HUES48 (cell line): ENCODE measurements at regions not wholly inside any gene's neighbourhood (a gene's known extent, or its start where the extent isn't known, plus 50 kb on each side); places are given as distances from the start of the nearest gene placed in this dataset.

Experiments
- H3K27ac ChIP-seq: one replicate; pipeline ENCODE4 v1.7.0; 2013; ENCODE audit warnings: low read depth, low read length, inconsistent platforms
- H3K27me3 ChIP-seq: 2 replicates; pipeline ENCODE4 v1.6.1; 2013; ENCODE audit warnings: mild to moderate bottlenecking, low read length; ENCODE audit not compliant: control insufficient read depth, insufficient read depth
- H3K36me3 ChIP-seq: 2 replicates; pipeline ENCODE4 v1.6.1; 2013; ENCODE audit warnings: low read length; ENCODE audit not compliant: control insufficient read depth, insufficient read depth
- H3K4me1 ChIP-seq: 2 replicates; pipeline ENCODE4 v1.6.1; 2013; ENCODE audit warnings: mild to moderate bottlenecking, low read length; ENCODE audit not compliant: control insufficient read depth, insufficient read depth
- H3K4me3 ChIP-seq: 2 replicates; pipeline ENCODE4 v1.5.1; 2013; ENCODE audit warnings: mild to moderate bottlenecking, low read depth, low read length
- H3K9ac ChIP-seq: 2 replicates; pipeline ENCODE4 v1.6.1; 2013; ENCODE audit warnings: mild to moderate bottlenecking, low read depth, low read length, moderate library complexity
- H3K9me3 ChIP-seq: 2 replicates; pipeline ENCODE4 v1.6.1; 2013; ENCODE audit warnings: low read length; ENCODE audit not compliant: control insufficient read depth, insufficient read depth

DNA sequence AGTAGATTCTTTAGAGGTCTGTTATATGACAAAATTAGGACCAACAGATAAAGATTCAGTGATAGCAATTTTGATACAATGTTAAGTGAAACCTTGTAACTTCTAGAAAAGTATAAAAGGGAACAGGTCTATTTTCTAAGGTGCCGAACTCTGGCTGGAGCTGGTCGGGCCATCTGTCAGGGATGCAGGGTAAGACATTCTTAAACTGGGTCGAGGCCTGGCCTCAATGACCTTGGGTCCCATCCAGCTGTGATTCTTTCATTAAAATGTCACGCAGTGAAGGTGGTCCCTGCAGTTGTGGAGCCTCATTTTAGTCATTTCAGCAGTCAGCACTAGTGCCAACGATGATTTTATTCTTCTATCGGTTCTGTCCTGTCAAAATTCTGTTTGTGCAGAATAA, 271.9 kb upstream of the SPRY2 start:
- H3K27me3 ChIP-seq = no peaks in the 10 kb centered on the region
- no peak overlapping the region for H3K27ac ChIP-seq
- H3K9ac ChIP-seq = no peak overlapping the region
- H3K4me1 ChIP-seq = no peaks in the 10 kb centered on the region; the same call in 1 of the 2 replicates
- no peaks in the 10 kb centered on the region for H3K36me3 ChIP-seq
- no peaks in the 10 kb centered on the region for H3K9me3 ChIP-seq
- H3K4me3 ChIP-seq = no peak overlapping the region

DNA sequence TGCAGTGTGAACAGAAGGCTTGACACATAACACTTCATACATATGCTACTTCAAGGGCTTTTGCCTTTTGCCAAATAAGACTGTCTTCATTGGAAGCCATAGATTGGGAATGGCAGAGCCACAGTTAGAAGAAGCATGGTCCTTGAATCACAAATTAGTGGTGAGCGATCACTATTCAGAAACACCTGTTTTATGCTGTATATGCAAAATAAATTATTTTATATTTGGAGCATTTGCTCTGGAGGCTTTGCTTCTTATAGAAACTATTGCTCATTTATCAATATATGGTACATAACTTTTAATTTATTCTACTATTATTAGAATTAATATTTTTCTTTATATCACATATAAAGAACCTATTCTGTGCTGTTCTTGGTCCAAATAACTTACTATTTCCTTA, 270.4 kb upstream of the SPRY2 start:
- Histone ChIP-seq H3K27ac (no peak overlapping the region), H3K4me1 (no peaks in the 10 kb centered on the region; the same call in 1 of the 2 replicates), H3K36me3 (no peaks in the 10 kb centered on the region), H3K4me3 (no peak overlapping the region), H3K27me3 (no peaks in the 10 kb centered on the region), H3K9me3 (no peaks in the 10 kb centered on the region), H3K9ac (no peak overlapping the region)

DNA sequence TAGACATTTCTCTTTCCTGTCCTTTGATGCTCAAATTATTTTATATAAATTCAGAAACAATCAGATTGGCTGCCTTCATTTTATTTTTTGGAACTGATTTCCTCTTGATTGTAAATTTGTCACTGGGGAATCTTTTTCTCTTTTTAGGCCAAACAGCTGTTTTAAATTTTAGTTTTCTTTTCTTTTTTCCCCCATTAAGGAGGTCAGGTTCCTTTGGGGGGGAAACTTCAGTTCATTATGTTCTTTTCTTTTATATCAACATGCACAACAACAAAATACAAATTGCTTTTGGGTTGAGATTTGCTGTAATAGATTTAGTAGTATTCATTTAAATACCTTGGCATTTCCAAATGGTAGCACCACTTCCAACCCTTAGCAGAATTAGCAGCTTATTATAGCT, 264.8 kb upstream of the SPRY2 start:
- H3K27me3 ChIP-seq = no peaks in the 10 kb centered on the region
- peaks cover 3% of the 10 kb centered on the region; the same call in 1 of the 2 replicates for H3K4me1 ChIP-seq
- no peak overlapping the region for H3K27ac ChIP-seq

DNA sequence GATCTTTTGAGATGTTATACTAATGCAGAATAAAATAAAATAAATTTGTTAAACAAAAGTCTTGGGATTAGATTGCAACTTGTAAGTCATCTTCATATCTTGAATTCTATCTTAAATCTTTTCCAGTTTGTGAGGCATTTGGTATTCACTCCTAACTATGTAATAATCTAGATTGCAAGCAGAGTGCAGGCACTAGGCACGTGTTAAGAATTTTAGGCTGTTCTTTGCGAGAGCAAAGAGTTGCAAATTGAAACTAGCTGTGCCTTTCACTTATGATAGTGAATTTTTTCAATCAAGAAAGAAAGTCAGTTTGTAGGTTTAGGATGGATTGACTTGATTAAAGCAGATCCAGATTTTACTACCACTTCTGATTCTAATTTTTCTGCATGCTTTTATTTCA, 264.1 kb upstream of the SPRY2 start:
- H3K4me3 ChIP-seq = no peak overlapping the region
- no peaks in the 10 kb centered on the region for H3K9me3 ChIP-seq
- no peak overlapping the region for H3K27ac ChIP-seq
- peaks cover 5% of the 10 kb centered on the region; the same call in 1 of the 2 replicates for H3K4me1 ChIP-seq
- H3K36me3 ChIP-seq = no peaks in the 10 kb centered on the region
- H3K9ac ChIP-seq = no peak overlapping the region
- H3K27me3 ChIP-seq = no peaks in the 10 kb centered on the region

More for the DNA sequence above, 264.8 kb upstream of the SPRY2 start:
- Histone ChIP-seq H3K36me3 (no peaks in the 10 kb centered on the region), H3K9ac (no peak overlapping the region), H3K4me3 (no peak overlapping the region), H3K9me3 (no peaks in the 10 kb centered on the region)

DNA sequence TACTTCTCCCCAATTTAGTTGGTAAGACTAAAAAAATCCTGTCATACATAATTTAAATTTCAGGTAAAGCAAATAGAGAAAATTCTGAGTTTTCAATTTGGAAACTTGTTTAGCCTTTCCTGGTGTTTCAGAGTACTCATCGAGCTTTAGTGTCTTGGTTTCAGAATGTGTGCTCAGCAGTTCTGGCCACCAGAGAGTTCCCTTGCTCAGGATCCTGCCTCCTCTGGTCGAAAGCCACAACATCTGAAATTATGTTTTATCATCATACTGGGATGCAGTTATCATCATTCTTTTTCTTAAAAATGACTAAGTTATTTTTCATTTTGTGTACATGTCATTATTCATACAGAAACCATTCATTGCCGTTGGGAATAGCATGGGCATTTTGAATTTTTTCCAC, 263.2 kb upstream of the SPRY2 start:
- Histone ChIP-seq H3K36me3 (no peaks in the 10 kb centered on the region), H3K4me1 (peaks cover 14% of the 10 kb centered on the region), H3K9me3 (no peaks in the 10 kb centered on the region), H3K27me3 (no peaks in the 10 kb centered on the region), H3K4me3 (no peak overlapping the region), H3K27ac (no peak overlapping the region), H3K9ac (no peak overlapping the region)

DNA sequence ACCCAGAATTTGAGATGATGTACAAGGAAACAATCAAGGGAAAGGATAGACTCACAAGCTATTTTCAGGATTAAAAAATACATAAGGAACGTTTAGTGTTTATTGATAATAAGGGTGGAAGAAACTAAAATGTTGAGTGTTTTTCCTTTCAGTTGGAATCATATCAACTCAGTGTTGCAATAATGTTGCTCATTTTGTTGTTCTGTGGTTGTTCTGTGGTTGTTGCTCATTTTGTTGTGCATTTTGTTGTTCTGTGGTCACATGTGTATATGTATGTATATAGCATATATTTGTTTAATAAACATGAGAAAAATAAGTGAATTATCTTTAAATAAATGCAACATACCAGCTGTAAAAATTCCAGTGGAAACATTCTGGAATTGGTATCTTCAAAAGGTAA, 262.4 kb upstream of the SPRY2 start:
- Histone ChIP-seq H3K36me3 (no peaks in the 10 kb centered on the region), H3K27ac (no peak overlapping the region), H3K27me3 (no peaks in the 10 kb centered on the region), H3K4me1 (peaks cover 21% of the 10 kb centered on the region), H3K4me3 (no peak overlapping the region), H3K9me3 (no peaks in the 10 kb centered on the region), H3K9ac (no peak overlapping the region)

DNA sequence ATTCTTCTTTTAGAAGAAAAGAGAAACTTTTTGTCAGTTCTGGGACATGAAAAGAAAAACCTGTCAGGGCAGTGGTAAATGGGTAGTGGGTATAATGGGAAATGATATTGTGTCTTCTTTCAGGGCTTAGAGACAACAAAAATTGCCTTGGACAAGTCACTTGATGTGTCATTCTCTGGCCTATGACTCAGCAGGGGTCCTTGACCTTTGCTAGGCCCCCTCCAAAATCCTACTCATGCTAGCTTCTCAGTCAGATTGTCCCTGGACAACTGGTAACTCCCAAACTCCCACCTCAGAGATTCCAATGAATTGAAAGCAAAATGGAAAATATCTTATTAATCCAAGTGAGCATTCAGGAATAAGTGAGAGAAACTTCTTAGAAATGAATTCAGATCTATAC, 258.8 kb upstream of the SPRY2 start:
- Histone ChIP-seq H3K9ac (no peak overlapping the region), H3K9me3 (no peaks in the 10 kb centered on the region), H3K4me3 (no peak overlapping the region), H3K4me1 (peaks cover 29% of the 10 kb centered on the region), H3K27ac (no peak overlapping the region), H3K27me3 (no peaks in the 10 kb centered on the region), H3K36me3 (no peaks in the 10 kb centered on the region)

DNA sequence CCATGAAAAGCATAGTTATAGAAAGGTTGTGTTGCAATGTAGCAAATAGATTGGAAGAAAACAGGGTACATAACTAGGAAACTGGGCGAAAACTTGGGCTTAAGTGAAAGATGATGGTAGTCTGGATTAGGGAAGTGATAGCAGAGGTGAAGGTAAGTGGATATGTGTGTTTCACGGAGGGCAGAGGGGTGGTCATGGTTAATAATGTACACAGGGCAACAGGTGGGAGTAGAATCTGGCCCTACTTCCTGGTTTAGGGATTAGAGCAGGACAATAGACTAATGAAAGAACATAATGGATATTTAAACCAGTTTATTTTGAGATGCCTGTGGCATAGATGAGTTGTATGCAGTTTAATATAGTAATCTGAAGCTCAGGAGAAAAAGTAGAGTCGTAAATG, 257.3 kb upstream of the SPRY2 start:
- Histone ChIP-seq H3K27me3 (no peaks in the 10 kb centered on the region), H3K4me3 (no peak overlapping the region), H3K9me3 (no peaks in the 10 kb centered on the region), H3K27ac (no peak overlapping the region), H3K4me1 (peaks cover 29% of the 10 kb centered on the region), H3K36me3 (no peaks in the 10 kb centered on the region), H3K9ac (no peak overlapping the region)

DNA sequence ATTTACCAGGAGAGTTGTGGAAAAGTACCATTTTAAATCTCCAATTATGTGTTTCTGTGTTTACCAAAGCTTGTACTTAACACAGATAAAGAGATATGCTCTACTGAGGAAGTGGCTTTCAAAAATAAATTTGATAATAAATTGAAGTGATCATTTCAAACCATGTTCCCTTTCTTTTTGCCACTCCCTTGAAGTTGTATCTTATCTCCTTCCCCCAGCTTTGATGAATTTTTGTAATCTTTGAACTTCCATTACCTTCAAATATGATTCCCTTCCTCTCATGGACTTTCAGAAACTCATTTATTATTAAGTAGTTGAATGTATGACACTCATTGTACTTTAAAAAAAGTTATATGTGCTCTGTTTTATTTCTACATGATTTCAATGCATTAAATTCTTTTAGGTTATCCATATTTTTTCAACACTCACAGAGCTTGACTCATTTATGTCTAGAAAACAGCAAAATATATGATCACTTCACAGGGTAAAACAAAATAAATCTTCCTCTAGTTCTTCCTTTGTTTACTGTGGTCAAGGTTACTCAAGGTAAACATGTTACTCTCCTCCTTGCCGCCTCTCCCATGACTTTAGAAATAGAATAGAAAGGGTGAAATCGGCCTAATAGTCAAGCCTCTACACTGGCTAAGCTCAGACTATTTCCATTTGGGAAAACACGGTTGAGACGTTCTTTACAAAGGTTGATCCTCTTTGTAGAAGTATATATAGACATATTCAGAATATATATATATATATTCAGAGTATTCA, 251.2 kb upstream of the SPRY2 start:
- Histone ChIP-seq H3K27ac (no peak overlapping the region), H3K27me3 (no peaks in the 10 kb centered on the region), H3K9ac (no peak overlapping the region), H3K36me3 (no peaks in the 10 kb centered on the region), H3K4me3 (no peak overlapping the region), H3K4me1 (peaks cover 9% of the 10 kb centered on the region), H3K9me3 (no peaks in the 10 kb centered on the region)

DNA sequence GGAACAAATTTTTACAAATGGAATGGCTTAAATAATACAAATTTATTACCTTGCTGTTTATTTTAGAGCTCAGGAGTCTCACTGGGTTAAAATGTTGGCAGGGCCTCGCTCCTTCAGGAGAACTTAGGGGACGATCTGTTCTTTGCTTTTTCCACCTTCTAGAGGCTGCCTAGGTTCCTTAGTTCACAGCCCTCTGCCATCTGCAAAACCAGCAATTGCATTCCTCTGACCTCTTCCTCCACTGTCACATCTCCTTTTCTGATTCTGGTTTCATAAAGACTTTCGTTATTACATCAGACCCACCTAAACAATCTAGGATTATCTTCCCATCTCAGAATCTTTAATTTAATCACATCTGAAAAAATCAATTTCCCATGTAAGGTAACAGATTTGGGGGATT, 249.6 kb upstream of the SPRY2 start:
- Histone ChIP-seq H3K27ac (no peak overlapping the region), H3K36me3 (no peaks in the 10 kb centered on the region), H3K27me3 (no peaks in the 10 kb centered on the region), H3K9ac (no peak overlapping the region), H3K4me3 (no peak overlapping the region), H3K9me3 (no peaks in the 10 kb centered on the region), H3K4me1 (peaks cover 7% of the 10 kb centered on the region)

DNA sequence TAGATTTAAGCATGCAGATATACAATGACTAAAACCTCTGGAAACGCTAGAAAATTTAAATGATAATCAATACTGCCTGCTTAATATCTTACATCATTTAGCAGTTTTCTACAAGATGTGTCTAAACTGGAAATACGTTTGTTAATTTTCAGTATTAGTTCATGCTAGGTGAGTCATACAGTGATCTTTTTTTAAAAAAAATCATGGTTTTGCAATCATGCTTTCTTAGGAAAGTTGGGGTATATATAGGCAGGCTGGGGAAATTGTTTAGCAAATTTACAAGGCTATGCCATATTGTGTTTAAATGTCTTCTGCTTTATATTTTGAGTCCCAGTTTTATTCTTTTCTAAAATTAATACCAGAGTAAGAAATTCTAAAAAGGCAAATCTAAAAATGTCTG, 245.4 kb upstream of the SPRY2 start:
- no peaks in the 10 kb centered on the region for H3K27me3 ChIP-seq
- no peak overlapping the region for H3K9ac ChIP-seq
- no peaks in the 10 kb centered on the region for H3K36me3 ChIP-seq
- H3K4me3 ChIP-seq = no peak overlapping the region
- no peaks in the 10 kb centered on the region for H3K9me3 ChIP-seq
- no peak overlapping the region for H3K27ac ChIP-seq
- H3K4me1 ChIP-seq = peaks cover 20% of the 10 kb centered on the region
